OCI-LY1 (cell line): ENCODE measurements at regions not wholly inside any gene's neighbourhood (a gene's known extent, or its start where the extent isn't known, plus 50 kb on each side); places are given as distances from the start of the nearest gene placed in this dataset.

Experiments used
- H2AFZ ChIP-seq: fragments of 200-600 bp; sonication (generic), shearing (Covaris generic); 2 replicates; pipeline ENCODE4 v1.6.0; 2014; ENCODE audit warnings: antibody characterized with exemption, mild to moderate bottlenecking, low read length
- H3F3A ChIP-seq: fragments of 200-600 bp; sonication (generic), shearing (Covaris generic); 2 replicates; pipeline ENCODE4 v1.6.0; 2014; ENCODE audit warnings: mild to moderate bottlenecking, antibody characterized with exemption, low read length, moderate library complexity; ENCODE audit not compliant: insufficient read depth
- H3K27ac ChIP-seq: fragments of 200-600 bp; sonication (generic); 2 replicates; pipeline ENCODE4 v1.5.1; 2014; ENCODE audit warnings: low read length, mixed run types, mild to moderate bottlenecking, low read depth; ENCODE audit not compliant: poor library complexity, severe bottlenecking
- H3K27me3 ChIP-seq: fragments of 200-600 bp; sonication (generic); 2 replicates; pipeline ENCODE4 v1.6.0; 2014; ENCODE audit warnings: antibody characterized with exemption, mild to moderate bottlenecking, low read length, moderate library complexity; ENCODE audit not compliant: insufficient read depth
- H3K36me3 ChIP-seq: fragments of 200-600 bp; sonication (generic); 2 replicates; pipeline ENCODE4 v1.6.1; 2014; ENCODE audit warnings: mild to moderate bottlenecking, antibody characterized with exemption, low read length, moderate library complexity, mixed read lengths; ENCODE audit not compliant: insufficient read depth
- H3K4me1 ChIP-seq: fragments of 200-600 bp; sonication (generic); 2 replicates; pipeline ENCODE4 v1.5.1; 2014; ENCODE audit warnings: mild to moderate bottlenecking, low read length, moderate library complexity; ENCODE audit not compliant: insufficient read depth, severe bottlenecking
- H3K4me2 ChIP-seq: fragments of 200-600 bp; sonication (generic), shearing (Covaris generic); 2 replicates; pipeline ENCODE4 v1.6.1; 2014; ENCODE audit warnings: low read length
- H3K4me3 ChIP-seq: fragments of 200-600 bp; sonication (generic); 2 replicates; pipeline ENCODE4 v1.5.1; 2014; ENCODE audit warnings: low read length, low read depth, mild to moderate bottlenecking, mixed read lengths; ENCODE audit not compliant: poor library complexity, severe bottlenecking
- H3K79me2 ChIP-seq: fragments of 200-600 bp; shearing (Covaris generic); 2 replicates; pipeline ENCODE4 v1.6.1; 2016; ENCODE audit warnings: mixed run types, low read length, mixed read lengths; ENCODE audit not compliant: insufficient read depth
- H3K9ac ChIP-seq: fragments of 200-600 bp; sonication (generic), shearing (Covaris generic); 2 replicates; pipeline ENCODE4 v1.6.1; 2014; ENCODE audit warnings: mild to moderate bottlenecking, low read length, mixed read lengths
- H3K9me2 ChIP-seq: fragments of 200-600 bp; sonication (generic), shearing (Covaris generic); 2 replicates; pipeline ENCODE4 v1.6.1; 2014; ENCODE audit warnings: low read depth, mild to moderate bottlenecking, low read length, mixed read lengths
- H3K9me3 ChIP-seq: fragments of 200-600 bp; shearing (Covaris generic); 2 replicates; pipeline ENCODE4 v1.6.1; 2014; ENCODE audit warnings: low read length, mixed read lengths
- H4K20me1 ChIP-seq: fragments of 200-600 bp; sonication (generic), shearing (Covaris generic); 2 replicates; pipeline ENCODE4 v1.6.0; 2016; ENCODE audit warnings: mild to moderate bottlenecking, low read length; ENCODE audit not compliant: insufficient read depth
- EZH2 ChIP-seq: fragments of 200-600 bp; sonication (generic), shearing (Covaris generic); IDR thresholded peaks from 2 replicates; pipeline ENCODE4 v1.8.0; 2017; ENCODE audit warnings: borderline replicate concordance, mixed run types, mild to moderate bottlenecking, antibody characterized with exemption, low read length, moderate library complexity, mixed read lengths
- TF ChIP-seq, protein P1 (sequence below): fragments of 200-600 bp; sonication (generic), shearing (Covaris generic); IDR thresholded peaks from 2 replicates; pipeline ENCODE4 v1.5.1; 2017; ENCODE audit warnings: mild to moderate bottlenecking, antibody characterized with exemption, low read length, moderate library complexity, mixed read lengths

GRCh38 chr15:31465083-31465955, 138.7 kb downstream of the KLF13 start:
- H3F3A ChIP-seq = peaks cover 3% of the 10 kb centered on the region
- no peak overlapping the region for H3K4me3 ChIP-seq
- TF ChIP-seq, protein P1, sequence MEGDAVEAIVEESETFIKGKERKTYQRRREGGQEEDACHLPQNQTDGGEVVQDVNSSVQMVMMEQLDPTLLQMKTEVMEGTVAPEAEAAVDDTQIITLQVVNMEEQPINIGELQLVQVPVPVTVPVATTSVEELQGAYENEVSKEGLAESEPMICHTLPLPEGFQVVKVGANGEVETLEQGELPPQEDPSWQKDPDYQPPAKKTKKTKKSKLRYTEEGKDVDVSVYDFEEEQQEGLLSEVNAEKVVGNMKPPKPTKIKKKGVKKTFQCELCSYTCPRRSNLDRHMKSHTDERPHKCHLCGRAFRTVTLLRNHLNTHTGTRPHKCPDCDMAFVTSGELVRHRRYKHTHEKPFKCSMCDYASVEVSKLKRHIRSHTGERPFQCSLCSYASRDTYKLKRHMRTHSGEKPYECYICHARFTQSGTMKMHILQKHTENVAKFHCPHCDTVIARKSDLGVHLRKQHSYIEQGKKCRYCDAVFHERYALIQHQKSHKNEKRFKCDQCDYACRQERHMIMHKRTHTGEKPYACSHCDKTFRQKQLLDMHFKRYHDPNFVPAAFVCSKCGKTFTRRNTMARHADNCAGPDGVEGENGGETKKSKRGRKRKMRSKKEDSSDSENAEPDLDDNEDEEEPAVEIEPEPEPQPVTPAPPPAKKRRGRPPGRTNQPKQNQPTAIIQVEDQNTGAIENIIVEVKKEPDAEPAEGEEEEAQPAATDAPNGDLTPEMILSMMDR = no peak
- no peak for TF ChIP-seq EZH2
- no peak overlapping the region for H3K4me2 ChIP-seq
- H3K4me1 ChIP-seq = peaks cover 67% of the 10 kb centered on the region
- H4K20me1 ChIP-seq = no peaks in the 10 kb centered on the region
- H3K9ac ChIP-seq = no peak overlapping the region; the same call in 1 of the 2 replicates
- peak overlapping the region; percentile 2 for H3K27ac ChIP-seq
- H3K27me3 ChIP-seq = no peaks in the 10 kb centered on the region
- H2AFZ ChIP-seq = no peak overlapping the region
- no peaks in the 10 kb centered on the region for H3K9me2 ChIP-seq
- H3K36me3 ChIP-seq = no peaks in the 10 kb centered on the region
- no peaks in the 10 kb centered on the region for H3K79me2 ChIP-seq
- no peaks in the 10 kb centered on the region for H3K9me3 ChIP-seq

DNA sequence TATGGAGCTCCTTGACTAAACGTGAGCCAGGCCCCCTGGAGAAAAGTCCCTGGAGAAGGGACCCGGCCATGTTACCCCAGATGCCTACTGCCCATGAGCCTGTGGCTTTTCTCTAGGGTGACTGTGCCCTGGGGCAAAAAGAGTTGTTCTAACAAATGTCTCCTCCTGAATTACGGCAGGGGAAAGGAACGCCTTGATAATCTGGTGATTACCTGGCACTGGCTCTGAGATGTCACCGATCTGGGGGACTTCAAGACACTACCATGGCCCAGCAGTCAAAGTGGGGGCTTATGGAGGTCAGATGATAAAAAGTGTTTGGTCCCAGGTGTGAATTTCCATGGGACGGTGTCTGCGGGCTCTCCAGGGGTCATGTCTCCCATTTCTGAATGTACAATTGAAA, 140.7 kb downstream of the KLF13 start:
- Histone ChIP-seq H3K9me2 (no peaks in the 10 kb centered on the region), H4K20me1 (no peaks in the 10 kb centered on the region), H3K9ac (no peak overlapping the region; the same call in 1 of the 2 replicates), H3K27me3 (no peaks in the 10 kb centered on the region), H3K4me1 (peaks cover 59% of the 10 kb centered on the region), H3K9me3 (no peaks in the 10 kb centered on the region), H3K79me2 (no peaks in the 10 kb centered on the region), H3K4me2 (peak overlapping the region; percentile 8; the same call in 1 of the 2 replicates), H2AFZ (no peak overlapping the region), H3K27ac (no peak overlapping the region), H3K4me3 (no peak overlapping the region), H3K36me3 (no peaks in the 10 kb centered on the region), H3F3A (no peaks in the 10 kb centered on the region)
- TF ChIP-seq, protein P1 = no peak
- TF ChIP-seq EZH2 = no peak

GRCh38 chr15:31468911-31469785, 142.5 kb downstream of the KLF13 start:
- no peaks in the 10 kb centered on the region for H3K9me3 ChIP-seq
- H2AFZ ChIP-seq = no peak overlapping the region
- H4K20me1 ChIP-seq = no peaks in the 10 kb centered on the region
- H3K27me3 ChIP-seq = no peaks in the 10 kb centered on the region
- H3K9me2 ChIP-seq = no peaks in the 10 kb centered on the region
- peaks cover 59% of the 10 kb centered on the region for H3K4me1 ChIP-seq
- TF ChIP-seq, protein P1 = no peak
- no peak for TF ChIP-seq EZH2
- no peaks in the 10 kb centered on the region for H3K79me2 ChIP-seq
- H3K9ac ChIP-seq = no peak overlapping the region
- no peak overlapping the region for H3K4me2 ChIP-seq
- no peaks in the 10 kb centered on the region for H3K36me3 ChIP-seq
- H3F3A ChIP-seq = no peaks in the 10 kb centered on the region
- H3K27ac ChIP-seq = no peak overlapping the region
- H3K4me3 ChIP-seq = no peak overlapping the region
